ENCODE measurements at regions not wholly inside any gene's neighbourhood (a gene's known extent, or its start where the extent isn't known, plus 50 kb on each side); places are given as distances from the start of the nearest gene placed in this dataset.

GRCh38 chr13:65468628-65469027 is 1761.5 kb downstream of the PCDH9 start:
- TF ChIP-seq CTCF (IDR thresholded peaks at IDR 0.05) (no peak), POLR2AphosphoS5 (IDR thresholded peaks at IDR 0.05) (no peak), POLR2A (IDR thresholded peaks at IDR 0.05) (no peak)

Measured in gastroesophageal sphincter (tissue), 3 donors.